Ovary (tissue), 7 donors: ENCODE measurements at regions not wholly inside any gene's neighbourhood (a gene's known extent, or its start where the extent isn't known, plus 50 kb on each side); places are given as distances from the start of the nearest gene placed in this dataset.

ENCODE experiments used
- DNase-seq, 5 donors: peaks; one replicate each; pipeline ENCODE4 v3.0.0-alpha.2; 2019 to 2020
- H3K27ac ChIP-seq, 2 donors: fragments of 200-600 bp; one replicate each; pipeline versions ENCODE4 v1.5.1 to v1.8.0; 2019 to 2022
- H3K27me3 ChIP-seq: fragments of 200-600 bp; one replicate; pipeline ENCODE4 v1.8.0; 2022
- H3K36me3 ChIP-seq: fragments of 200-600 bp; sonication (generic); one replicate; pipeline ENCODE4 v1.5.1; 2019
- H3K4me1 ChIP-seq: one replicate; pipeline ENCODE4 v1.8.1; 2013; ENCODE audit warnings: mild to moderate bottlenecking, moderate library complexity; ENCODE audit not compliant: insufficient read depth
- H3K4me3 ChIP-seq: fragments of 200-600 bp; sonication (generic); one replicate; pipeline ENCODE4 v1.5.1; 2017
- H3K9me3 ChIP-seq, 2 donors: fragments of 200-600 bp in 1 of 2; sonication (generic) in 1 of 2; one replicate each; pipeline versions ENCODE4 v1.5.1 to v1.8.1; 2013 to 2019; ENCODE audit warnings: mild to moderate bottlenecking in 1 of 2, moderate library complexity in 1 of 2
- CTCF ChIP-seq, 3 donors: fragments of 450-650 bp in 2 of 3; fragments of 200-600 bp in 1 of 3; IDR thresholded peaks; one replicate each; pipeline versions ENCODE4 v1.5.1 to v1.8.0; 2016 to 2022; ENCODE audit warnings: antibody characterized with exemption in 3 of 3, mild to moderate bottlenecking in 1 of 3
- EP300 ChIP-seq: sonication (generic); formaldehyde crosslinking; IDR thresholded peaks from one replicate; pipeline ENCODE4 v1.6.1; 2017; ENCODE audit warnings: antibody characterized with exemption
- POLR2A ChIP-seq: fragments of 450-650 bp; IDR thresholded peaks from one replicate; pipeline ENCODE4 v1.6.1; 2017; ENCODE audit warnings: antibody characterized with exemption, mild to moderate bottlenecking, moderate library complexity
- WGBS, 3 donors: extraction: QIAGEN DNeasy Blood & Tissue Kit in 1 of 3; methylation state at CpG; one replicate each; pipeline versions ENCODE4 v1.1.5 to v1.1.7; 2013 to 2017; 5-methylcytosine and 5-hydroxymethylcytosine counted together
- intact Hi-C, 4 donors: fragments of 100-400 bp; cut with DNase I; formaldehyde crosslinking; loops; one replicate each; pipeline versions ENCODE4 v1.11.0 to v1.15.1; 2022 to 2023
- donor health status: DM: no; HTN: no; CAD: no; lungs with moderate emphysema.
- donor health status: DM: no; HTN: no; CAD: no.
- donor health status: Bipolar disorder and iron deficiency.
- donor health status: DM: no; HTN: no; CAD: no.
- donor health status: DM: yes; HTN: yes; CAD: no.

GRCh38 chr3:117193390-117193789 is 483.8 kb downstream of the TUSC7 start:
- WGBS, 3 donors: 68 to 77% (median 76%) methylated on average over 2 of the region's 2 CpGs
- H3K27me3 ChIP-seq: no peaks in the 10 kb centered on the region
- intact Hi-C loops: no loop called here
- H3K27ac ChIP-seq: no peak overlapping the region
- DNase-seq: no peak
- H3K4me3 ChIP-seq: no peak overlapping the region
- H3K9me3 ChIP-seq: no peaks in the 10 kb centered on the region
- H3K36me3 ChIP-seq: no peaks in the 10 kb centered on the region
- TF ChIP-seq EP300 (no peak), POLR2A (no peak), CTCF (IDR thresholded peaks at IDR 0.05) (no peak)
- no peaks in the 10 kb centered on the region for H3K4me1 ChIP-seq

- no peak for TF ChIP-seq EP300
- TF ChIP-seq POLR2A: no peak
- TF ChIP-seq CTCF (IDR thresholded peaks at IDR 0.05): no peak
- no peaks in the 10 kb centered on the region for H3K4me1 ChIP-seq
- no peaks in the 10 kb centered on the region for H3K36me3 ChIP-seq
- no peaks in the 10 kb centered on the region for H3K9me3 ChIP-seq
- H3K27ac ChIP-seq: no peak overlapping the region
- intact Hi-C loops: no loop called here
- DNase-seq: no peak
- H3K4me3 ChIP-seq: no peak overlapping the region
- H3K27me3 ChIP-seq: no peaks in the 10 kb centered on the region
Observed at GRCh38 chr3:117195034-117195433, 485.5 kb downstream of the TUSC7 start.

- H3K9me3 ChIP-seq: no peaks in the 10 kb centered on the region
- DNase-seq: no peak
- intact Hi-C loops: no loop called here
- H3K27me3 ChIP-seq: no peaks in the 10 kb centered on the region
- no peak overlapping the region for H3K27ac ChIP-seq
- no peak overlapping the region for H3K4me3 ChIP-seq
- H3K4me1 ChIP-seq: no peaks in the 10 kb centered on the region
- H3K36me3 ChIP-seq: no peaks in the 10 kb centered on the region
- WGBS, 3 donors: 78 to 84% (median 80%) methylated on average over 2 of the region's 2 CpGs
- TF ChIP-seq POLR2A (no peak), CTCF (IDR thresholded peaks at IDR 0.05) (no peak), EP300 (no peak)
Observed at GRCh38 chr3:117200962-117201361, 491.4 kb downstream of the TUSC7 start.

GRCh38 chr3:117201901-117202774 is 492.6 kb downstream of the TUSC7 start:
- Histone ChIP-seq H3K9me3 (no peaks in the 10 kb centered on the region), H3K4me3 (no peak overlapping the region), H3K27ac (no peak overlapping the region), H3K27me3 (no peaks in the 10 kb centered on the region), H3K4me1 (no peaks in the 10 kb centered on the region), H3K36me3 (no peaks in the 10 kb centered on the region)
- WGBS, 3 donors: 55 to 60% (median 55%) methylated on average over 5 of the region's 5 CpGs
- intact Hi-C loops: no loop called here
- no peak for DNase-seq
- no peak for TF ChIP-seq EP300
- no peak for TF ChIP-seq CTCF (IDR thresholded peaks at IDR 0.05)
- no peak for TF ChIP-seq POLR2A
